IMR-90 (cell line): ENCODE measurements at regions not wholly inside any gene's neighbourhood (a gene's known extent, or its start where the extent isn't known, plus 50 kb on each side); places are given as distances from the start of the nearest gene placed in this dataset.

Experiments used
- ATAC-seq: fragments of 200-7000 bp; cut with Tn5 transposase; 2 replicates; pipeline ENCODE4 v1.9.1; 2020; ENCODE audit warnings: low read depth, mild to moderate bottlenecking, moderate library complexity
- BruUV-seq: library from RNA; stranded (reverse); fragments of 400-500 nt; replicated peaks from 2 replicates; lab custom pipeline; 2021; lab: Mats Ljungman, UMichigan
- CTCF ChIA-PET: fragments of 300-600 bp; formaldehyde crosslinking; extraction: SDS; loops from one replicate; lab custom pipeline; 2021; ENCODE audit warnings: antibody characterized with exemption; lab: Yijun Ruan, JAX
- POLR2A ChIA-PET: fragments of 300-600 bp; sonication (Branson Sonifier 250); formaldehyde crosslinking; loops from one replicate; lab custom pipeline; 2022; ENCODE audit warnings: antibody characterized with exemption; ENCODE audit not compliant: unreplicated experiment; lab: Charles Lee
- DNase-seq: peaks from one replicate; pipeline ENCODE4 v3.0.0; 2013
- H2AFZ ChIP-seq: replicated peaks from 2 replicates; pipeline ENCODE3; 2013; ENCODE audit warnings: low read length, mild to moderate bottlenecking; ENCODE audit not compliant: poor library complexity
- H2AK5ac ChIP-seq: 2 replicates; pipeline ENCODE4 v1.6.1; 2013; ENCODE audit warnings: low read depth, low read length, inconsistent platforms
- H2AK9ac ChIP-seq: replicated peaks from 2 replicates; pipeline ENCODE3; 2013; ENCODE audit warnings: mild to moderate bottlenecking, low read depth, low read length, moderate library complexity; ENCODE audit not compliant: poor library complexity
- H2BK120ac ChIP-seq: 2 replicates; pipeline ENCODE4 v1.6.1; 2013; ENCODE audit warnings: low read depth, low read length, inconsistent platforms
- H2BK15ac ChIP-seq: 3 replicates; pipeline ENCODE4 v1.6.1; 2013; ENCODE audit warnings: low read depth, low read length, inconsistent platforms
- H2BK20ac ChIP-seq: 2 replicates; pipeline ENCODE4 v1.6.1; 2013; ENCODE audit warnings: low read depth, mild to moderate bottlenecking, inconsistent platforms, low read length, moderate library complexity
- H2BK5ac ChIP-seq: 2 replicates; pipeline ENCODE4 v1.6.1; 2013; ENCODE audit warnings: mild to moderate bottlenecking, low read depth, low read length, inconsistent platforms; ENCODE audit not compliant: poor library complexity, severe bottlenecking
- H3K14ac ChIP-seq: replicated peaks from 2 replicates; pipeline ENCODE4 v1.6.1; 2013; ENCODE audit warnings: low read depth, low read length, inconsistent platforms
- H3K18ac ChIP-seq: 2 replicates; pipeline ENCODE4 v1.6.1; 2013; ENCODE audit warnings: low read depth, low read length, control low read depth
- H3K23ac ChIP-seq: 2 replicates; pipeline ENCODE4 v1.6.1; 2013; ENCODE audit warnings: low read depth, low read length, inconsistent platforms
- H3K27ac ChIP-seq: 2 replicates; pipeline ENCODE4 v1.5.1; 2013; ENCODE audit warnings: mild to moderate bottlenecking, control low read depth, low read length; ENCODE audit not compliant: insufficient read depth
- H3K27me3 ChIP-seq: 2 replicates; pipeline ENCODE4 v1.6.1; 2013; ENCODE audit warnings: low read length; ENCODE audit not compliant: control insufficient read depth, insufficient read depth
- H3K36me3 ChIP-seq: 2 replicates; pipeline ENCODE4 v1.6.1; 2013; ENCODE audit warnings: low read length, mixed read lengths; ENCODE audit not compliant: control insufficient read depth, insufficient read depth
- H3K4ac ChIP-seq: 2 replicates; pipeline ENCODE4 v1.6.1; 2013; ENCODE audit warnings: low read depth, low read length, inconsistent platforms
- H3K4me1 ChIP-seq: 2 replicates; pipeline ENCODE4 v1.6.1; 2013; ENCODE audit warnings: low read length, mixed read lengths; ENCODE audit not compliant: control insufficient read depth, insufficient read depth
- H3K4me2 ChIP-seq: 2 replicates; pipeline ENCODE4 v1.6.1; 2013; ENCODE audit warnings: low read depth, mild to moderate bottlenecking, control low read depth, low read length, moderate library complexity
- H3K4me3 ChIP-seq: 2 replicates; pipeline ENCODE4 v1.5.1; 2013; ENCODE audit warnings: low read depth, mild to moderate bottlenecking, control low read depth, low read length, moderate library complexity; ENCODE audit not compliant: insufficient read depth
- H3K56ac ChIP-seq: 2 replicates; pipeline ENCODE4 v1.6.1; 2013; ENCODE audit warnings: low read length, inconsistent platforms; ENCODE audit not compliant: insufficient read depth; ENCODE audit errors: extremely low read depth
- H3K79me1 ChIP-seq, 2 experiments: 2 replicates each; pipeline ENCODE4 v1.6.1; 2013; ENCODE audit warnings: low read length in 2 of 2, inconsistent platforms in 1 of 2, low read depth in 1 of 2
- H3K9ac ChIP-seq: 2 replicates; pipeline ENCODE4 v1.6.1; 2013; ENCODE audit warnings: low read depth, low read length, control low read depth
- H3K9me1 ChIP-seq: 2 replicates; pipeline ENCODE4 v1.6.1; 2013; ENCODE audit warnings: low read length, inconsistent platforms; ENCODE audit not compliant: insufficient read depth
- H3K9me3 ChIP-seq: 2 replicates; pipeline ENCODE4 v1.6.1; 2013; ENCODE audit warnings: low read length; ENCODE audit not compliant: control insufficient read depth, insufficient read depth
- H4K20me1 ChIP-seq: 2 replicates; pipeline ENCODE4 v1.6.1; 2013; ENCODE audit warnings: low read length, inconsistent platforms; ENCODE audit not compliant: insufficient read depth
- H4K5ac ChIP-seq: 2 replicates; pipeline ENCODE4 v1.6.1; 2013; ENCODE audit warnings: mild to moderate bottlenecking, low read depth, low read length, control low read depth
- H4K8ac ChIP-seq, 2 experiments: 2 replicates each; pipeline ENCODE4 v1.6.1; 2013; ENCODE audit warnings: low read depth in 2 of 2, low read length in 2 of 2, control low read depth in 1 of 2, inconsistent platforms in 1 of 2
- H4K91ac ChIP-seq: 2 replicates; pipeline ENCODE4 v1.6.1; 2013; ENCODE audit warnings: low read depth, low read length, inconsistent platforms; ENCODE audit not compliant: insufficient read depth
- BHLHE40 ChIP-seq: fragments of 150-350 bp; IDR thresholded peaks from 2 replicates; pipeline ENCODE4 v1.6.1; 2016; ENCODE audit warnings: mild to moderate bottlenecking, low read depth, low read length
- CEBPB ChIP-seq: IDR thresholded peaks from 2 replicates; pipeline ENCODE4 v1.6.1; 2012; ENCODE audit warnings: low read depth, low read length, improper control_type of control experiment
- NFE2L2 ChIP-seq: fragments of 150-350 bp; IDR thresholded peaks from 2 replicates; pipeline ENCODE4 v1.6.1; 2016; ENCODE audit warnings: low read depth, mild to moderate bottlenecking, low read length
- WGBS, 2 experiments: methylation state at CpG; one replicate each; pipeline versions ENCODE4 v1.1.5 to v1.1.7; 2013; ENCODE audit warnings: missing lambda C conversion rate in 2 of 2; ENCODE audit not compliant: insufficient read length in 1 of 2; ENCODE audit errors: extremely low coverage in 2 of 2; 5-methylcytosine and 5-hydroxymethylcytosine counted together
- dilution Hi-C: fragments of 300-500 bp; cut with HindIII; formaldehyde crosslinking; loops from one replicate; pipeline ENCODE4 v1.14.3; 2018; ENCODE audit warnings: low sequenced_read_pairs; ENCODE audit not compliant: unreplicated experiment
- in situ Hi-C: fragments of 300-500 bp; cut with MboI; formaldehyde crosslinking; loops from 3 replicates; pipeline ENCODE4 v1.14.3; 2019; ENCODE audit warnings: low sequenced_read_pairs, inconsistent platforms, mixed read lengths
- intact Hi-C: fragments of 100-400 bp; cut with micrococcal nuclease; formaldehyde crosslinking; loops from 2 replicates; pipeline ENCODE4 v1.10.0; 2022

DNA sequence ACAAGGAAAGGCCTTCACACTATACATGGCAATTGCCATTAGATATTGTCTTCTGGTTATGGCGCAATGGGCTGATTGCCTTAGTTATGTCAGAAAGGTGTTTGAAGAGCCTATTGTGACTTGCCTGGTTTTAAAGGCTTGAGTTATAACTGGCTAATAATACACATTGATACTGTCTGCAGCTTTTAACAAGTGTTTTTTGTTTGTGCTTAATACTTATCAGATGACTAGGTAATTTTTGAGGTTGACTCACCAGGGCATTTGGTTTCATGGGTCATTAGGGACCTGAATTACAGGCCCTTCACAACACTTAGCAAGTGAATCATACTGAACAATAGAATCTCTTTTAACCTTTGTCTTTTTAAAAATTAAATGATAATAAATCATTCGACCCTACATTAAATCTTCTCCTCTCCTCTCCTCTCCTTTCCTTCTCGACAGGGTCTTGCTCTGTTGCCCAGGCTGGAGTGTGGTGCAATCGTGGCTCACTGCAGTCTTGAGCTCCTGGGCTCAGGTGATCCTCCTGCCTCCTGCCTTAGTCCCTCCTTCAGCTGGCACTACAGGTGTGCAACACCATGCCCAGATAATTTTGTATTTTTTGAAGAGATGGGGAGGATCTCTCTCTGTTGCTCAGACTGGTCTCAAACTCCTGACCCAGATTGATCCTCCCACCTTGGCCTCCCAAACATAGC lies 196.3 kb downstream of the JCAD start:
- H3K4me2 ChIP-seq = no peak overlapping the region; the same call in 1 of the 2 replicates
- no peaks in the 10 kb centered on the region for H3K36me3 ChIP-seq
- peak; percentile 16; the same call in 1 of the 2 replicates for ATAC-seq
- H3K27ac ChIP-seq = no peak overlapping the region
- no peak overlapping the region for H3K18ac ChIP-seq
- H2AK5ac ChIP-seq = no peak overlapping the region
- H3K9ac ChIP-seq = no peak overlapping the region
- H3K79me1 ChIP-seq = no peaks in the 10 kb centered on the region
- no peak overlapping the region for H4K91ac ChIP-seq
- WGBS, 2 experiments = no CpG with 5 or more reads among the region's 4 CpGs
- TF ChIP-seq NFE2L2 (no peak), CEBPB (peak; percentile 74), BHLHE40 (peak; percentile 20; the same call in 1 of the 2 replicates)
- H4K5ac ChIP-seq = no peak overlapping the region
- peak; percentile 80 for DNase-seq
- dilution Hi-C loops (no loop called here), intact Hi-C loops (no loop called here), in situ Hi-C loops (no loop called here)
- CTCF ChIA-PET = no interaction called here
- H3K9me3 ChIP-seq = no peaks in the 10 kb centered on the region
- no peak overlapping the region; the same call in 1 of the 2 replicates for H2BK20ac ChIP-seq
- no peak overlapping the region for H2AK9ac ChIP-seq
- H3K4ac ChIP-seq = peak overlapping the region; percentile 43; the same call in 1 of the 2 replicates
- H3K4me1 ChIP-seq = peaks cover 10% of the 10 kb centered on the region
- H2BK5ac ChIP-seq = no peak overlapping the region
- no TSS peak for BruUV-seq
- H2AFZ ChIP-seq = no peak overlapping the region
- H2BK15ac ChIP-seq = no peak overlapping the region
- no peak overlapping the region for H3K23ac ChIP-seq
- no peaks in the 10 kb centered on the region for H4K20me1 ChIP-seq
- H3K9me1 ChIP-seq = peaks cover 4% of the 10 kb centered on the region
- no peaks in the 10 kb centered on the region for H3K27me3 ChIP-seq
- no peak overlapping the region for H3K56ac ChIP-seq
- POLR2A ChIA-PET = no interaction called here
- H3K14ac ChIP-seq = no peak overlapping the region; the same call in 1 of the 2 replicates
- H4K8ac ChIP-seq = peak overlapping the region in 1 of 2 experiments; percentile 8; a peak in 1 of 4 replicates
- peak overlapping the region; percentile 59; the same call in 1 of the 2 replicates for H2BK120ac ChIP-seq
- no peak overlapping the region for H3K4me3 ChIP-seq
